ENCODE measurements at regions not wholly inside any gene's neighbourhood (a gene's known extent, or its start where the extent isn't known, plus 50 kb on each side); places are given as distances from the start of the nearest gene placed in this dataset.

GRCh38 chr1:187445066-187445465, 616.3 kb downstream of the PLA2G4A start:
- no peak for TF ChIP-seq CTCF (IDR thresholded peaks at IDR 0.05)
- no peak for TF ChIP-seq POLR2A (IDR thresholded peaks at IDR 0.05)
